Astrocyte (in vitro differentiated cells and primary cell): ENCODE measurements at regions not wholly inside any gene's neighbourhood (a gene's known extent, or its start where the extent isn't known, plus 50 kb on each side); places are given as distances from the start of the nearest gene placed in this dataset.

Experiments
- CTCF ChIP-seq: IDR thresholded peaks from 2 replicates; pipeline ENCODE4 v1.5.1; 2011; ENCODE audit warnings: low read depth, mild to moderate bottlenecking, inconsistent platforms, low read length, moderate library complexity; ENCODE audit not compliant: insufficient read depth
- EZH2 ChIP-seq: IDR thresholded peaks from 2 replicates; pipeline ENCODE4 v1.6.1; 2012; ENCODE audit warnings: mild to moderate bottlenecking, low read length, inconsistent platforms; ENCODE audit not compliant: insufficient read depth

GRCh38 chr12:112710414-112710813 is 81.1 kb upstream of the RPH3A start:
- TF ChIP-seq EZH2 (no peak), CTCF (no peak)
